ENCODE measurements at regions not wholly inside any gene's neighbourhood (a gene's known extent, or its start where the extent isn't known, plus 50 kb on each side); places are given as distances from the start of the nearest gene placed in this dataset.

- H3K27me3 ChIP-seq (replicated peaks in 1 of 2; ENCODE audit: control insufficient read depth in 2 of 2, insufficient read depth in 2 of 2, low read length in 1 of 2): no peaks in the 10 kb centered on the region
- H4K20me1 ChIP-seq (ENCODE audit: control insufficient read depth, insufficient read depth): no peaks in the 10 kb centered on the region
- H3K4me2 ChIP-seq (ENCODE audit: control insufficient read depth, insufficient read depth): no peak overlapping the region
- no peak overlapping the region for H3K27ac ChIP-seq (ENCODE audit: control insufficient read depth, insufficient read depth)
- SMC1A ChIA-PET (ENCODE audit: uncharacterized antibody, unreplicated experiment): interaction anchor here (0.9 to 1.3 kb wide), 2 partner anchors 90 to 182 kb away, joined by 3 to 4 read pairs; no protein-coding TSS in a partner anchor
- no peak overlapping the region for H2AFZ ChIP-seq (ENCODE audit: control insufficient read depth, low read depth, low read length)
- ATAC-seq (no peak), FAIRE-seq (no peak), DNase-seq (ENCODE audit: low read depth, low spot score) (no peak)
- H3K4me1 ChIP-seq (ENCODE audit: control insufficient read depth, insufficient read depth, low read length): no peaks in the 10 kb centered on the region
- 36% methylated on average over 3 of the region's 3 CpGs for WGBS (ENCODE audit: insufficient coverage, insufficient replicate concordance, low lambda C conversion rate, missing lambda C conversion rate)
- H3K4me3 ChIP-seq: no peak overlapping the region
- POLR2A ChIA-PET: no interaction called here
- H3K79me2 ChIP-seq (ENCODE audit: control insufficient read depth, insufficient read depth, low read length): no peaks in the 10 kb centered on the region
- CTCF ChIA-PET: interaction anchor here (1.3 kb wide), 1 partner anchor 57 kb away, joined by 3 read pairs; no protein-coding TSS in a partner anchor
- no TSS peak for BruUV-seq (replicated peaks)
- intact Hi-C loops (cut with micrococcal nuclease; ENCODE audit: unreplicated experiment) (no loop called here), in situ Hi-C loops (cut with MboI) (no loop called here)
- RAD21 ChIA-PET (ENCODE audit: unreplicated experiment): interaction anchor here (3.7 kb wide), 1 partner anchor 91 kb away, joined by 31 read pairs; no protein-coding TSS in a partner anchor
- no peak overlapping the region for H3K9ac ChIP-seq (ENCODE audit: control insufficient read depth, insufficient read depth, low read length)
- no peaks in the 10 kb centered on the region for H3K36me3 ChIP-seq (ENCODE audit: control insufficient read depth in 2 of 2, insufficient read depth in 2 of 2, low read length in 1 of 2)
- H3K9me3 ChIP-seq (replicated peaks; ENCODE audit: control insufficient read depth, insufficient read depth, low read length): no peaks in the 10 kb centered on the region
- TF ChIP-seq CBFB (IDR thresholded peaks at IDR 0.05; ENCODE audit: low read depth) (no peak), EZH2 (IDR thresholded peaks at IDR 0.05; ENCODE audit: borderline replicate concordance, control insufficient read depth, low read depth, low read length) (no peak), IKZF2 (IDR thresholded peaks at IDR 0.05) (no peak), E4F1 (IDR thresholded peaks at IDR 0.05; ENCODE audit: borderline replicate concordance, partially characterized antibody) (no peak), E2F8 (IDR thresholded peaks at IDR 0.05; ENCODE audit: low read depth, partially characterized antibody) (no peak), LARP7 (IDR thresholded peaks at IDR 0.05) (no peak), EGR1 (IDR thresholded peaks at IDR 0.05; ENCODE audit: borderline replicate concordance in 1 of 2, low read depth in 2 of 2, low read length in 2 of 2) (no peak), ZBTB33 (IDR thresholded peaks at IDR 0.05) (no peak), IRF5 (IDR thresholded peaks at IDR 0.05; ENCODE audit: borderline replicate concordance) (no peak), MYB (IDR thresholded peaks at IDR 0.05; ENCODE audit: borderline replicate concordance, low read depth, low read length) (no peak), PKNOX1 (IDR thresholded peaks at IDR 0.05) (no peak), RBBP5 (conservative IDR thresholded peaks at IDR 0.05) (no peak), BACH1 (IDR thresholded peaks at IDR 0.05; ENCODE audit: borderline replicate concordance) (no peak), SUPT20H (IDR thresholded peaks at IDR 0.05; ENCODE audit: borderline replicate concordance, control insufficient read depth, low read depth, low read length) (no peak), MEF2B (IDR thresholded peaks at IDR 0.05; ENCODE audit: partially characterized antibody, poor library complexity, severe bottlenecking) (no peak)
These were observed 586.3 kb upstream of the MAP3K7 start for GRCh38 chr6:91173186-91173585.

Data from GM12878 (cell line).